Ramos (cell line): ENCODE measurements at regions not wholly inside any gene's neighbourhood (a gene's known extent, or its start where the extent isn't known, plus 50 kb on each side); places are given as distances from the start of the nearest gene placed in this dataset.

Experiments
- in situ Hi-C: fragments of 300-500 bp; cut with MboI; formaldehyde crosslinking; loops from one replicate; pipeline ENCODE4 v1.14.3; 2022; ENCODE audit warnings: low sequenced_read_pairs; ENCODE audit not compliant: unreplicated experiment

- in situ Hi-C loops: no loop called here
Observed at GRCh38 chr13:82672248-82672647, 1210.0 kb downstream of the SLITRK1 start.

GRCh38 chr13:82664183-82664582 is 1218.1 kb downstream of the SLITRK1 start:
- in situ Hi-C loops: no loop called here

GRCh38 chr13:82661126-82661525 is 1221.1 kb downstream of the SLITRK1 start:
- in situ Hi-C loops: no loop called here

GRCh38 chr13:82658811-82659210 is 1223.5 kb downstream of the SLITRK1 start:
- in situ Hi-C loops: no loop called here

- in situ Hi-C loops: no loop called here
Observed at GRCh38 chr13:82657471-82657870, 1224.8 kb downstream of the SLITRK1 start.

- in situ Hi-C loops: no loop called here
Observed at GRCh38 chr13:82654861-82655855, 1227.1 kb downstream of the SLITRK1 start.

GRCh38 chr13:82654143-82654542 is 1228.1 kb downstream of the SLITRK1 start:
- in situ Hi-C loops: no loop called here

GRCh38 chr13:82647540-82647939 is 1234.7 kb downstream of the SLITRK1 start:
- in situ Hi-C loops: no loop called here

GRCh38 chr13:82636119-82636518 is 1246.2 kb downstream of the SLITRK1 start:
- in situ Hi-C loops: no loop called here

GRCh38 chr13:82634946-82635345 is 1247.3 kb downstream of the SLITRK1 start:
- in situ Hi-C loops: no loop called here

- in situ Hi-C loops: no loop called here
Observed at GRCh38 chr13:82627183-82627582, 1255.1 kb downstream of the SLITRK1 start.

GRCh38 chr13:82625717-82626116 is 1256.6 kb downstream of the SLITRK1 start:
- in situ Hi-C loops: no loop called here

- in situ Hi-C loops: no loop called here
Observed at GRCh38 chr13:82615043-82615442, 1267.2 kb downstream of the SLITRK1 start.

- in situ Hi-C loops: no loop called here
Observed at GRCh38 chr13:82614086-82614485, 1268.2 kb downstream of the SLITRK1 start.

- in situ Hi-C loops: no loop called here
Observed at GRCh38 chr13:82606008-82606407, 1276.3 kb downstream of the SLITRK1 start.

- in situ Hi-C loops: no loop called here
Observed at GRCh38 chr13:82597747-82598146, 1284.5 kb downstream of the SLITRK1 start.

- in situ Hi-C loops: no loop called here
Observed at GRCh38 chr13:82593239-82593638, 1289.0 kb downstream of the SLITRK1 start.

- in situ Hi-C loops: no loop called here
Observed at GRCh38 chr13:82571653-82572052, 1310.6 kb downstream of the SLITRK1 start.

GRCh38 chr13:82569581-82569980 is 1312.7 kb downstream of the SLITRK1 start:
- in situ Hi-C loops: no loop called here

- in situ Hi-C loops: no loop called here
Observed at GRCh38 chr13:82566864-82567263, 1315.4 kb downstream of the SLITRK1 start.

- in situ Hi-C loops: no loop called here
Observed at GRCh38 chr13:82565201-82565600, 1317.1 kb downstream of the SLITRK1 start.

- in situ Hi-C loops: no loop called here
Observed at GRCh38 chr13:82560889-82561288, 1321.4 kb downstream of the SLITRK1 start.
